Osteocyte (in vitro differentiated cells): ENCODE measurements at regions not wholly inside any gene's neighbourhood (a gene's known extent, or its start where the extent isn't known, plus 50 kb on each side); places are given as distances from the start of the nearest gene placed in this dataset.

Experiments used
- DNase-seq: peaks from one replicate; pipeline ENCODE4 v3.0.0; 2021; ENCODE audit warnings: mixed read lengths; ENCODE audit not compliant: unreplicated experiment; ENCODE audit errors: extremely low spot score
- H3K27ac Mint-ChIP-seq: one replicate; pipeline ENCODE4 v1.8.0; 2021; ENCODE audit warnings: mild to moderate bottlenecking, mixed read lengths; ENCODE audit not compliant: unreplicated experiment
- H3K27me3 Mint-ChIP-seq: one replicate; pipeline ENCODE4 v1.8.0; 2021; ENCODE audit warnings: mixed read lengths; ENCODE audit not compliant: unreplicated experiment
- H3K36me3 Mint-ChIP-seq: one replicate; pipeline ENCODE4 v1.8.0; 2021; ENCODE audit warnings: mixed read lengths; ENCODE audit not compliant: unreplicated experiment
- H3K4me1 Mint-ChIP-seq: one replicate; pipeline ENCODE4 v1.8.0; 2021; ENCODE audit warnings: mixed read lengths; ENCODE audit not compliant: unreplicated experiment
- H3K4me3 Mint-ChIP-seq: one replicate; pipeline ENCODE4 v1.8.0; 2021; ENCODE audit warnings: mild to moderate bottlenecking, moderate library complexity, mixed read lengths; ENCODE audit not compliant: unreplicated experiment
- H3K9me3 Mint-ChIP-seq: one replicate; pipeline ENCODE4 v1.8.0; 2021; ENCODE audit warnings: mixed read lengths; ENCODE audit not compliant: unreplicated experiment
- TF ChIP-seq, protein P1 (sequence below): fragments of 200-600 bp; sonication (generic); IDR thresholded peaks from 2 replicates; pipeline ENCODE4 v1.5.0; 2021; ENCODE audit warnings: antibody characterized with exemption, mild to moderate bottlenecking, moderate library complexity

DNA sequence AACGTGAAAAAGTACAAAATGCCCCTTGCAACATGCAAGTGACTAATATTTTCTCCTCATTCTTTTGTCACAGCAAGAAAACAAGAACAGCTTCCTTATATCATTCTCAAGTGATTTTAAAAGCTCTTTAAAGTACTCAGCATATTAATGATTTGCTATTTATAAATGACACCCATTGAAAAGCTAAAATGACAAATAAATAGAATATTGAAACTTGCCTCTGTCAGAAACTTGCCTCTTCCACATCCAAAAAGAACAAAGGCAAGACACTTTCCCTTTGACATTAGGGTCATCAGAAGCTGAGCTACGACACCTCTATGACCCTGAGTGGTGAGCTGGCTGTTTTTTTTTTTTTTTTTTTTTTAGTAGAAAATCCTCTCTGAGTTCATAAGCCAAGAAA is 339.6 kb upstream of the ITGA1 start:
- no peaks in the 10 kb centered on the region for H3K36me3 Mint-ChIP-seq
- H3K27me3 Mint-ChIP-seq = peaks cover 7% of the 10 kb centered on the region
- no peaks in the 10 kb centered on the region for H3K4me1 Mint-ChIP-seq
- no peak for DNase-seq
- no peak overlapping the region for H3K4me3 Mint-ChIP-seq
- no peaks in the 10 kb centered on the region for H3K9me3 Mint-ChIP-seq
- no peak overlapping the region for H3K27ac Mint-ChIP-seq
- TF ChIP-seq, protein P1, sequence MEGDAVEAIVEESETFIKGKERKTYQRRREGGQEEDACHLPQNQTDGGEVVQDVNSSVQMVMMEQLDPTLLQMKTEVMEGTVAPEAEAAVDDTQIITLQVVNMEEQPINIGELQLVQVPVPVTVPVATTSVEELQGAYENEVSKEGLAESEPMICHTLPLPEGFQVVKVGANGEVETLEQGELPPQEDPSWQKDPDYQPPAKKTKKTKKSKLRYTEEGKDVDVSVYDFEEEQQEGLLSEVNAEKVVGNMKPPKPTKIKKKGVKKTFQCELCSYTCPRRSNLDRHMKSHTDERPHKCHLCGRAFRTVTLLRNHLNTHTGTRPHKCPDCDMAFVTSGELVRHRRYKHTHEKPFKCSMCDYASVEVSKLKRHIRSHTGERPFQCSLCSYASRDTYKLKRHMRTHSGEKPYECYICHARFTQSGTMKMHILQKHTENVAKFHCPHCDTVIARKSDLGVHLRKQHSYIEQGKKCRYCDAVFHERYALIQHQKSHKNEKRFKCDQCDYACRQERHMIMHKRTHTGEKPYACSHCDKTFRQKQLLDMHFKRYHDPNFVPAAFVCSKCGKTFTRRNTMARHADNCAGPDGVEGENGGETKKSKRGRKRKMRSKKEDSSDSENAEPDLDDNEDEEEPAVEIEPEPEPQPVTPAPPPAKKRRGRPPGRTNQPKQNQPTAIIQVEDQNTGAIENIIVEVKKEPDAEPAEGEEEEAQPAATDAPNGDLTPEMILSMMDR = no peak

DNA sequence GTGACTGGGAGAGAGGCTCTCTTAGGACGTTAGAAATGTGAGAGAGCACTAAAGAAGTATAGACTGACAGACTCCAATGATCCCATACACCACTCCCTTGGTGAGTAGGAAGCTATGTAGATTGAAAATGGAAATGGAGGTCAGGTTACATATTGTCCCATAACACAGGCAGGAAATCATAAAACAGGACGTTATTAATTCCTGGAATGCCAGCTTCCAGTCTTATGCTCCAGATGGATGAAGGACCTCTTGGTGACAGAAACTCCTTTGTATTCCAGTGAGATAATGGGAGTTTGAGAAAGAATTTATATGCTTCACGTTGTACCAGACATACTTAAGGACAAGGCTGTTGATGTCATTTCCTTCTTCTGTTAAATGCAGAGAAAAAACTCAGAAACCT is 338.2 kb upstream of the ITGA1 start:
- Mint-ChIP-seq H3K9me3 (no peaks in the 10 kb centered on the region), H3K36me3 (no peaks in the 10 kb centered on the region), H3K4me3 (no peak overlapping the region), H3K27me3 (peaks cover 11% of the 10 kb centered on the region), H3K4me1 (no peaks in the 10 kb centered on the region), H3K27ac (no peak overlapping the region)
- DNase-seq = no peak
- TF ChIP-seq, protein P1 = no peak

DNA sequence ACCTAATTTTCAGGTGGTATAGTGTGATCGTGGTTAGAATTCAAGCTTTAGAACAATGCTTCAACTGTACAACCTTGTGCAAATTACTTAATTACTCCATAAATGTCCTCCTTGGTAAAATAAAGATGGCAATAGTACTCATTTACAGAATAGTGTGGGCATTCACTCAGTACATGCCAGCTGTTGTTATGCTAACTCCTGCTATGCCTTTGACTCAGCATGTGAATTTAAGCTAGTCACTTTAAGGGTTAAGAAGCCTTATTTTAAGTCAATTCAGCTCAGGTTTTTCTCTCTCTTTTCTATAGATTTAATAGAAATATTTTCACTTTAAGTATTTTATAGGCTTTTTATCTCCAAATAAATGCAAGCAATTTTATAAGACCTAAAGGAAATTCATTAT is 335.6 kb upstream of the ITGA1 start:
- no peaks in the 10 kb centered on the region for H3K4me1 Mint-ChIP-seq
- no peaks in the 10 kb centered on the region for H3K36me3 Mint-ChIP-seq
- DNase-seq = no peak
- H3K9me3 Mint-ChIP-seq = no peaks in the 10 kb centered on the region
- TF ChIP-seq, protein P1 = no peak
- H3K27ac Mint-ChIP-seq = no peak overlapping the region
- no peak overlapping the region for H3K4me3 Mint-ChIP-seq
- H3K27me3 Mint-ChIP-seq = peaks cover 10% of the 10 kb centered on the region

DNA sequence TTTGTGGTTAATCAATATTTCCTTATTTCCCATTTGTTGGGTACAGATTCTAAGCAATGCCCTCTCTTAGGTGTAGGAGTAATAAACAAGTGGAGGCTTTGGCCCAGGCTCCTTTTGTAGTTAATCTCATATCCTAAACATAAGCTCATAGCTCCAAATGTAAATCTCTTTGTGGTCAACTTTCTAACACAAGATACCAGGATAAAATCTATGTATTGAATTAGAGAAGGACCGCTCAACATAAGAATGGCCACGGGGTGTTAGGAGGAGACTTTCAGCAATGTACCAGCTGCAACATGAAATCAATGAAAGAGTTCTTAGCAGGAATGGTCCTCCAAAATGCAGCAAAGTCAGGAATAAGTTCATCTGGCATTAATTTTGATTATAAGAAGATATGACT is 334.5 kb upstream of the ITGA1 start:
- Mint-ChIP-seq H3K27me3 (peaks cover 14% of the 10 kb centered on the region), H3K36me3 (no peaks in the 10 kb centered on the region), H3K4me3 (no peak overlapping the region), H3K4me1 (no peaks in the 10 kb centered on the region), H3K9me3 (no peaks in the 10 kb centered on the region), H3K27ac (no peak overlapping the region)
- TF ChIP-seq, protein P1 = no peak
- no peak for DNase-seq

DNA sequence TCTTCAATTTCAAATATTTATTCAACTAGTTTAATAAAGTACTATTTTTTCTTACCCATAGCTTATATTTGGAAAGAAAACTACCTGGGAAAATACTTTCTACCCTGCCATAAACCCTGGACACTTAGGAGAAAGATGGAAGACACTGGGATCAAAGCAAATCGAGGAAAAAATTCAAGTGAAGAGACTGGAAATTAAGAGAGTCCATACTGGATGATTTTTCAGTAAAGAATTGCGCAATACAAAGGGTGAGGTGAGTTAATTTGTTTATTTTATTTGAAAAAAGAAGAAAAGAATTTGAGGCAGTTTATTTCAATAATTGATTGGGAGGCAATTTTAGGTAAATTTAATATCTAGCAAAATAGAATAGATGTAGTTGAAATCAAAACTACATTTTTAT is 331.8 kb upstream of the ITGA1 start:
- Mint-ChIP-seq H3K4me1 (no peaks in the 10 kb centered on the region), H3K27me3 (peaks cover 19% of the 10 kb centered on the region), H3K27ac (no peak overlapping the region), H3K36me3 (no peaks in the 10 kb centered on the region), H3K9me3 (no peaks in the 10 kb centered on the region), H3K4me3 (no peak overlapping the region)
- DNase-seq = no peak
- TF ChIP-seq, protein P1 = no peak
